Caco-2 (cell line): ENCODE measurements at regions not wholly inside any gene's neighbourhood (a gene's known extent, or its start where the extent isn't known, plus 50 kb on each side); places are given as distances from the start of the nearest gene placed in this dataset.

Source experiments
- BruUV-seq: library from RNA; stranded (reverse); fragments of 400-500 nt; replicated peaks from 2 replicates; lab custom pipeline; 2021; lab: Mats Ljungman, UMichigan
- CTCF ChIA-PET: fragments of 300-600 bp; sonication (Branson Sonifier 250); formaldehyde crosslinking; loops from one replicate; lab custom pipeline; 2022; ENCODE audit warnings: antibody characterized with exemption; lab: Charles Lee
- POLR2A ChIA-PET: fragments of 300-600 bp; sonication (Branson Sonifier 250); formaldehyde crosslinking; loops from one replicate; lab custom pipeline; 2022; ENCODE audit warnings: antibody characterized with exemption; lab: Charles Lee
- DNase-seq, 2 experiments: peaks; one replicate each; pipeline versions ENCODE4 v3.0.0 to v3.0.0-alpha.2; 2020 to 2022
- H3K27me3 ChIP-seq: replicated peaks from 2 replicates; pipeline ENCODE4 v1.6.0; 2011; ENCODE audit warnings: low read length; ENCODE audit not compliant: control insufficient read depth, insufficient read depth
- H3K36me3 ChIP-seq: 2 replicates; pipeline ENCODE4 v1.5.1; 2011; ENCODE audit warnings: low read length; ENCODE audit not compliant: control insufficient read depth, insufficient read depth
- H3K4me1 ChIP-seq: fragments of 250-450 bp; sonication (Bioruptor Pico); 2 replicates; pipeline ENCODE4 v1.5.1; 2020; ENCODE audit warnings: mild to moderate bottlenecking
- H3K4me3 ChIP-seq: 2 replicates; pipeline ENCODE4 v1.5.1; 2011; ENCODE audit warnings: low read depth, mild to moderate bottlenecking, control low read depth, low read length
- H3K9me3 ChIP-seq: fragments of 250-450 bp; sonication (Bioruptor Pico); 2 replicates; pipeline ENCODE4 v1.5.1; 2020; ENCODE audit warnings: mild to moderate bottlenecking, moderate library complexity
- H3K27ac Mint-ChIP-seq: one replicate; pipeline ENCODE4 v1.8.0; 2022; ENCODE audit warnings: mixed read lengths; ENCODE audit not compliant: unreplicated experiment
- H3K27me3 Mint-ChIP-seq: one replicate; pipeline ENCODE4 v1.8.0; 2022; ENCODE audit warnings: mixed read lengths; ENCODE audit not compliant: insufficient read depth, unreplicated experiment
- H3K36me3 Mint-ChIP-seq: one replicate; pipeline ENCODE4 v1.8.0; 2022; ENCODE audit warnings: mild to moderate bottlenecking, mixed read lengths; ENCODE audit not compliant: insufficient read depth, unreplicated experiment
- H3K4me1 Mint-ChIP-seq: one replicate; pipeline ENCODE4 v1.8.0; 2022; ENCODE audit warnings: low read depth, mixed read lengths; ENCODE audit not compliant: unreplicated experiment
- H3K4me3 Mint-ChIP-seq: one replicate; pipeline ENCODE4 v1.8.0; 2022; ENCODE audit warnings: mild to moderate bottlenecking, moderate library complexity, mixed read lengths; ENCODE audit not compliant: unreplicated experiment
- H3K9me3 Mint-ChIP-seq: one replicate; pipeline ENCODE4 v1.8.0; 2022; ENCODE audit warnings: mixed read lengths; ENCODE audit not compliant: unreplicated experiment
- intact Hi-C: fragments of 100-400 bp; cut with micrococcal nuclease; formaldehyde crosslinking; loops from one replicate; pipeline ENCODE4 v1.10.0; 2022; ENCODE audit not compliant: unreplicated experiment
- TF ChIP-seq, protein P1 (sequence below), 2 experiments: fragments of 200-600 bp in 1 of 2; IDR thresholded peaks; 1 replicate in 1 of 2; 2 replicates in 1 of 2; pipeline versions ENCODE4 v1.5.1 to v1.8.0; 2011 to 2022; ENCODE audit warnings: antibody characterized with exemption in 1 of 2, control low read depth in 1 of 2, inconsistent platforms in 1 of 2, low read depth in 1 of 2, low read length in 1 of 2, mild to moderate bottlenecking in 1 of 2, moderate library complexity in 1 of 2; ENCODE audit not compliant: insufficient read depth in 1 of 2, severe bottlenecking in 1 of 2, unreplicated experiment in 1 of 2

DNA sequence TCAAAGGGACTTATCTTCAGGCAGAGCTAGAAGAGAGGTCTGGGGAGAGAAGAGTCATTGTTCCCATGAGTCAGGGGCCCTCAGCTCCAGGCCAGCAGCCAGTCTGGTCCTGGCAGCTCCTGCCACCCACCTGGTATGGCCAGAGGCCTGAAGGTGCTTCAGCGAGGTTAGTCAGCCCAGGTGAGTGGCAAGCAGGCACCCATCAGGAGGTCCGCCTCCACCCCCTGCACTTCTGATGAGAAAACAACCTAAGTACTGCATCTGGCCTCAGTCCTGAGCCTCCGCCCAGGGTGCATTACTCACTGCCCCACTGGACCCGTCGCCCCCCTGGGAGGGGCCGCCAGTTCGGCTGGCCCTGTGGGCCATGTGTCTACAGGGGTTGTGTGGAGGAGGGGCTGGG is 130.2 kb downstream of the INHBB start:
- intact Hi-C loops: no loop called here
- H3K4me3 ChIP-seq: no peak overlapping the region
- Mint-ChIP-seq H3K4me1 (peaks cover 7% of the 10 kb centered on the region), H3K27ac (no peak overlapping the region), H3K9me3 (no peaks in the 10 kb centered on the region), H3K4me3 (no peak overlapping the region), H3K36me3 (no peaks in the 10 kb centered on the region), H3K27me3 (no peaks in the 10 kb centered on the region)
- no peaks in the 10 kb centered on the region for H3K4me1 ChIP-seq
- H3K9me3 ChIP-seq: no peaks in the 10 kb centered on the region
- no peaks in the 10 kb centered on the region for H3K36me3 ChIP-seq
- TF ChIP-seq, protein P1, sequence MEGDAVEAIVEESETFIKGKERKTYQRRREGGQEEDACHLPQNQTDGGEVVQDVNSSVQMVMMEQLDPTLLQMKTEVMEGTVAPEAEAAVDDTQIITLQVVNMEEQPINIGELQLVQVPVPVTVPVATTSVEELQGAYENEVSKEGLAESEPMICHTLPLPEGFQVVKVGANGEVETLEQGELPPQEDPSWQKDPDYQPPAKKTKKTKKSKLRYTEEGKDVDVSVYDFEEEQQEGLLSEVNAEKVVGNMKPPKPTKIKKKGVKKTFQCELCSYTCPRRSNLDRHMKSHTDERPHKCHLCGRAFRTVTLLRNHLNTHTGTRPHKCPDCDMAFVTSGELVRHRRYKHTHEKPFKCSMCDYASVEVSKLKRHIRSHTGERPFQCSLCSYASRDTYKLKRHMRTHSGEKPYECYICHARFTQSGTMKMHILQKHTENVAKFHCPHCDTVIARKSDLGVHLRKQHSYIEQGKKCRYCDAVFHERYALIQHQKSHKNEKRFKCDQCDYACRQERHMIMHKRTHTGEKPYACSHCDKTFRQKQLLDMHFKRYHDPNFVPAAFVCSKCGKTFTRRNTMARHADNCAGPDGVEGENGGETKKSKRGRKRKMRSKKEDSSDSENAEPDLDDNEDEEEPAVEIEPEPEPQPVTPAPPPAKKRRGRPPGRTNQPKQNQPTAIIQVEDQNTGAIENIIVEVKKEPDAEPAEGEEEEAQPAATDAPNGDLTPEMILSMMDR (IDR thresholded peaks at IDR 0.05; ENCODE audit: insufficient read depth in 1 of 2, low read depth in 1 of 2, low read length in 1 of 2, severe bottlenecking in 1 of 2, unreplicated experiment in 1 of 2): no peak
- BruUV-seq: no TSS peak
- CTCF ChIA-PET: no interaction called here
- H3K27me3 ChIP-seq: no peaks in the 10 kb centered on the region
- DNase-seq: no peak
- POLR2A ChIA-PET: no interaction called here

DNA sequence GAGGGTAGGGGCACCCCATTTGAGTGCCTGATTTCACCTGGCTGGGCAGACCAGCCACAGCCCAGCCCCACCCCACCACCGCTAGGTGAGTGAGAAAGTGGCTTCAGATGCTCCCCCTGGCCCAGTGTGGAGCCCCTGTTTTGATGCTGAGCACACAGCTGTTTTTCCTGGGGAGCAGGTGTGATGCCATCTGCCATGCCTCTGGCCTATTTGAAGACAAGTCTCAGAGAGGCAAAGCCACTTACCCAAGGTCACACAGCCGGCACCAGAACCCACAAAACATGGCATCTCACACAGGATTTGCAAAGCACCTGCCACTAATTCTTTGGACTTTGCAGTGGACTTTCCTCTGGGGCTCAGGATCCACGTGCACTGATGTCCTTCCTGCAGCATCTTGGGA is 131.3 kb downstream of the INHBB start:
- H3K4me3 ChIP-seq: no peak overlapping the region
- no peak for DNase-seq
- no peaks in the 10 kb centered on the region for H3K36me3 ChIP-seq
- no TSS peak for BruUV-seq
- H3K4me1 ChIP-seq: no peaks in the 10 kb centered on the region
- CTCF ChIA-PET: no interaction called here
- H3K27ac Mint-ChIP-seq: no peak overlapping the region
- H3K27me3 ChIP-seq: no peaks in the 10 kb centered on the region
- H3K4me1 Mint-ChIP-seq: peaks cover 7% of the 10 kb centered on the region
- intact Hi-C loops: no loop called here
- no peak overlapping the region for H3K4me3 Mint-ChIP-seq
- H3K36me3 Mint-ChIP-seq: no peaks in the 10 kb centered on the region
- POLR2A ChIA-PET: no interaction called here
- TF ChIP-seq, protein P1 (IDR thresholded peaks at IDR 0.05; ENCODE audit: insufficient read depth in 1 of 2, low read depth in 1 of 2, low read length in 1 of 2, severe bottlenecking in 1 of 2, unreplicated experiment in 1 of 2): no peak
- H3K27me3 Mint-ChIP-seq: no peaks in the 10 kb centered on the region
- no peaks in the 10 kb centered on the region for H3K9me3 Mint-ChIP-seq
- no peaks in the 10 kb centered on the region for H3K9me3 ChIP-seq

DNA sequence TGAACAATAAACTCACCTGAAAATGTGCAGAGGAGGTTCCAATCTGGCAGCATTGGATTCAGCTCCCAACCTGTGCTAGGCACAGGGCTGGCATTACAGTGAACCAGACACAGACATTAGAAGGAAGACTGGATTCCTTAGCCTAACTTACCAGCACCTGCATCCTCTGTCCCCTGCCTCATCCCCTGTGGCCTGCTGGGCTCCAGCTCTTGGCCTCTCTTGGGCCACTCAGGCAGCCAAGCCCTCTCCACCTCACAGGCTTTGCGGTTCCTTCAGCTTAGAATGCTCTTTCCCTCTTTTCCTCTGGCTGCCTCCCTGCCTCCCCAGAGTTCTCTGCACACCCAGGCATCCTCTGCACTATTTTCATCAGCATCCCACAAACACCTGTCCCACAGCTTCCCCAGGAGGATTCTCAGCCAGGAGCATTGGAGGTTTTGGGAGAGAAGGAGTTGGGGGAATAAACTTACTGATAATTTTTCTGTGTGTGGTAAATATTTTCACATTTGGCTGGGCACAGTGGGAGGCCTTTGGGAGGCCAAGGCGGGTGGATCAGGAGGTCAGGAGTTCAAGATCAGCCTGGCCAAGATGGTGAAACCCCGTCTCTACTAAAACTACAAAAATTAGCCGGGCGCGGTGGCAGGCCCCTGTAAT is 132.0 kb downstream of the INHBB start:
- intact Hi-C loops: no loop called here
- Mint-ChIP-seq H3K27ac (no peak overlapping the region), H3K4me3 (no peak overlapping the region), H3K27me3 (no peaks in the 10 kb centered on the region), H3K4me1 (peaks cover 7% of the 10 kb centered on the region), H3K9me3 (no peaks in the 10 kb centered on the region), H3K36me3 (no peaks in the 10 kb centered on the region)
- no peak for DNase-seq
- BruUV-seq: no TSS peak
- H3K36me3 ChIP-seq: no peaks in the 10 kb centered on the region
- no peaks in the 10 kb centered on the region for H3K9me3 ChIP-seq
- ChIA-PET CTCF (no interaction called here), POLR2A (no interaction called here)
- no peaks in the 10 kb centered on the region for H3K27me3 ChIP-seq
- H3K4me1 ChIP-seq: no peaks in the 10 kb centered on the region
- no peak overlapping the region for H3K4me3 ChIP-seq
- TF ChIP-seq, protein P1 (IDR thresholded peaks at IDR 0.05; ENCODE audit: insufficient read depth in 1 of 2, low read depth in 1 of 2, low read length in 1 of 2, severe bottlenecking in 1 of 2, unreplicated experiment in 1 of 2): no peak
